ENCODE measurements at regions not wholly inside any gene's neighbourhood (a gene's known extent, or its start where the extent isn't known, plus 50 kb on each side); places are given as distances from the start of the nearest gene placed in this dataset.

DNA sequence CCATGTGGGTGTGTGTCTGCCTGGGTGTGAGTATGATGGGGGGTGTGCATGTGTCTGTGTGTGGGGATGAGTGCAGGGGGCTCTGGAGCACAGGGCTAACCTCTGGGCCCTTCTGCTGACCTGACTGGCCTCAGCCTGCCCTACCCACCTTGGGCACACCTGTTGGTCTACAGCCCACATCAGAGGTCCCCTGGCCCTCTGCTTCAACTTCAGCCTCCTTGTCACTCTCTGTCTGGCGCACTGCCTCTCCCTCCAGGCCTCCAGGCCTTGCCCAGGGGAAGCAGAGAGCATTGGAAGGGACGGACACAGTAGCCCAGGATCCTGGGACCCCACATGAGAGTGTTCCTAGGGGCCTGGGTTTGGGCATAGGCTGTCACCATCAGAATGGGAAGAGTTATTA lies 115.4 kb downstream of the EFNB1 start:
- DNase-seq, result no peak

DNA sequence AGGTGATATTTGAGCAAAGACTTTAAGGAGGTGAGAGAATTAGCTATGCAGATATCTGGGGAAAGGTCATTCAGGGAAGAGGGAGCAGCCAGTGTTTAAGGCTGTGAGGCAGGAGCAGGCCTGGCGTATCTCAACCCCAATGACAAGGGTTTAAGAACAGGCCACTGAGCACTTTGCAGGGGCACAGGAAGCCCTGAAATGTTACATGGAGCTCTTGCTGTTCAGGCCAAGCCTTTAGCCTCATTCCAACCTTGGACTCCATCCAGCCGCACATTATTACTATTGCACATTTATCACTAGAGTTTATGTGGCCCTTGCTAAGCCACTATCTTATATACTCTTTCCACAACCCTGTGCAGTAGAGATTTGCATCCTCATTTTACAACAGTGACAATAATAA lies 114.0 kb downstream of the EFNB1 start:
- DNase-seq, result no peak

DNA sequence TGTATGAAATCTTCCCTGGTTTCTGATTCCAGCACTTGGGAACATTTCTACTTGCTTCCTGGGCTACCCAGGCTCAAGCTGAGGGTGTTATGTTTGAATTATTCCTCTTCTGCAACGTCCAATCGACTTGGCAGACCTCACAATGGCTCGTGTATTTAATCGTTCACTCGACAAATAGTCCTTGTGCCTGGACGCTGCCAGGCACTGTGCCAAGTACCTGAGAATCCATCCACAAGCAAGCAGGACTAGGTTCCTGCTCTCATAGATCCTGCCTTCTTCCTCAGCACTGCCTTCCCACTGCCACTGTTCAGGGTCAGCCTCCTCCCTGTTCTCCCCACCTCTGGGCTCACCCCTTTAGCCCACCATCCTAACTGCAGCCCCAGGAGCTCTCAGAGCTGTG lies 113.3 kb downstream of the EFNB1 start:
- peak in 1 of 2 experiments; percentile 7 for DNase-seq

DNA sequence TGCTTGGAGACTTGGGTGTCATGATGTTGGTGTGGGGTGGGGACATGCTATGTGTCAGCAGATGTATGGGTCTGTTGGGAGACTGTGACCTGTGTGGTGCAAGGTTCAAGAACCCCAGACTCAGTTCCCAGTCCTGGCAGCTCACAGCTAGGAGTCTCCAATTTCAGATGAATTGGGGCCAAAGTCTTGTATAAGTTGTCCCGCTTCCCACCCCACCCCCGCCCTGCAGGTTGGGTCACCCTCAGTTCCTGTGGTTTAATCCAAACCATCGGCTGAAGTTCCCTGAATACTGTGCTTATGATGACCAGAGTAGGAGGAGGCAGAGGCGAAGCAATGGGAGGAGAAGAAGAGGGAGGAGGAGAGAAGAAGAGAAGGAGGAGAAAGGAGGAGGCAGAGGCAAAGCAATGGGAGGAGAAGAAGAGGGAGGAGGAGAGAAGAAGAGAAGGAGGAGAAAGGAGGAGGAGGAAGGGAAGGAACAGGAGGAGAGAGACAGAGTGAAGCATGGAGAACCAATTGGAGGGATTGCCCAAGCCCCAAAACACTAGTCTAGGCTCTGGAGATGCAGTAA lies 112.6 kb downstream of the EFNB1 start:
- DNase-seq, result no peak

DNA sequence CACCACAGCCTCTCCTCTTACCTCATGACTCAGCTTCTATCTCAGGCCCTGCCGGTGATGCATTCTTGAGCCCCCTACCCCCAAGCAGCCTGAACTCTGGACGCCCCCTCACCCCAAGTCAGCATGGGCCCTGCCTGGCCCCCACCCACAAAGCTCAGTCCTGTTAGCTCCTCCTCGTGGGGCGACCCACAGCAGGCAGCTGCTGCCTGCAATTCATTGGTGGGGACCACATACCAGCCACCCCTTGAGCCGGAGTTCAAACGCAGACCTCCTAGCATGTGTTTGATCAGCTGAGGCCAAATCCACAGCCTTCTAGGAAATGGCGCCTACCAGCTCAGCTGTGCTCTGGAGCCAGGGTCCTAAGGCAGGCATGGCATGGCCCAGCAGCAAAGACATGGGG lies 111.8 kb downstream of the EFNB1 start:
- no peak for DNase-seq

DNA sequence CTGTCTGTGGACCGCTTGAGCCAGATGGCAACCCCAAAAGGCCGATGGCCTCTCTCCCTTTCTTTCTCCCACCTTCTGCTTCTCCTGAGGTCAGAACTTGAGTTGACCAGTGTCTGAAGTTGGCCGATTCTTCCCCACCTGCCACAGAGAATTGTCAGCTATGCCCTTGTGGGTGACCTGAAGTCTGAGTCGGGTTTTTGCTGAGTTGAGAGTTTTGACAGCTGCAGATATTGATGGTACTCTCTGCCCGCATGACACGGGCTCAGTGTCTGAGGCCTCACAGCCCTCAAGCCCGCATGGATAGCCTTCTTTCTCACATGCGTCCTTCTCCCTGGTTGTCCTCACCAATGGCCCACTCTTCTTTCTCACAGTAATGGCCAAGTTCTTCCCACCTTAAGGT lies 111.0 kb downstream of the EFNB1 start:
- DNase-seq, result peak in 1 of 2 experiments; percentile 6

DNA sequence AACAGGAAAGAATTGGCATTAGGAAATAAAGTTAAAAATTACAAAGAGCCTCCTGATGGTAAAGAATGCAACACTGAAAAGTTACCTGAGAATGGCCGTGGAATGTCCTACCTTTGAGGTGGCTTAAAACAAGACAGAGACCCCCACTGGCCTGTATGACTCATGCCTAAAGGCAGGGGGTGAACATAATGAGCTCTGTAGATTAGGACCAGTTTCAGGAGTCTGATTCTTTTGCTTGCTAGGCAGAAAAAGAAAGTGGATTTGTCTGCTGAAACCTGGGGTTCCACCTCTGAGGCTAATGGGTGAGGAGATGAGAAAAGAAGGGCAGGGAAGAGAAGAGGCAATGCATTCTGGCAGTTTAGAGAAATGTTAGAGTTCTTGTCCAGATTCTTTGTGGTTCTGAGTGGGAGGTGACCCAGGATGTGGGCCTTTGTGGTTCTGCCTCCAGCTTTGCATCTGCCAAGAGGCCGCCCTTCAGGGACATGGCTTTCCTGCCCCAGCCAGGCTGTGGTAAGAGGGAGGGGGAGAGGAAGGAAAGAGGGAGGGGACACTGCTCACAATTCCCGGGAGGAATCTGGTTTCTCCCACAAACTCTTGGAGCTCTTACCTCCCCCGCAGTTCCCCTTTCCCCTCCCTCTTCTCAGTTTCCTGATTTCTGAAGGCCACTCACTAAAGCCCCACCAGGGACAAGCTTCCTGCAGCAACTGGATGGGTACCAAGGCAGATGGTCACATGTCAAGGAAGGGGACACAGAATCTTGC lies 109.6 kb downstream of the EFNB1 start:
- peak in 1 of 2 experiments; percentile 8 for DNase-seq

DNA sequence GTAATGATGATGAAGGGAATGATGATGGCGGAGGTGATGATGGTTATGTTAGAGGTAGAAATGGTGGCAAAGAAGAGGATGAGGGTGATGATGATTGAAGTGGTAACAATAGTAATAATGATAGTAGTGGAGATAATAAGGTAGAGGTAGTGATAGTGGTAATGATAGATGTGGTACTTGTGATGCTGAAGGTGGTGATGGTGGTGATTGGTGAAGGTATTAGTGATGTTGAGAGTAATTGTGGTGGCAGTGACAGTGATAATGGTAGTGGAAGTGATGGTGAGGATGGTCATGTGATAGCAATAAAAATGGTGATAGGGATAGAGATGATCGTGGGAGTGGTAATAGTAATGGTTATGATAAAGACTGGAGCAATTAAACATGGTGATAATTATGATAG lies 108.8 kb downstream of the EFNB1 start:
- DNase-seq, result no peak

DNA sequence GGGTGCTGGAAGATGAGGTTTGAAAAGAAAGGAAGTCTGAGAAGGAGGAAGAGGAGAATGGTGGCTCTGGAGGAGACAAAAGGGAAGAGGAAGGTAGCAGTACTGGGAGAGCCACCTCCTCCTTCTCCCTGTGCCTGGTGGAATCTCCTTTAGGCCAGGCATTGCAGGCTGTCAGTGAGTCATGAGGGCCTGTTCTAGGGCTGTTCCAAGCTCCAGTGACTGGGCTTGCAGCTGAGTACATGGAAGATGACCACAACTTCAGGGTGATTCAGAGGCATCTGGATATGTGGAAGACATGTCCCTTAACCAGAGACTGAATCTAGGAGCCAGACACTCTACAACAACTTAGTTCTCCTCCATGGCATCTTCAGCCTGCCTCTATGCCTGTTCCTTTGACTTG lies 107.8 kb downstream of the EFNB1 start:
- DNase-seq, result no peak

DNA sequence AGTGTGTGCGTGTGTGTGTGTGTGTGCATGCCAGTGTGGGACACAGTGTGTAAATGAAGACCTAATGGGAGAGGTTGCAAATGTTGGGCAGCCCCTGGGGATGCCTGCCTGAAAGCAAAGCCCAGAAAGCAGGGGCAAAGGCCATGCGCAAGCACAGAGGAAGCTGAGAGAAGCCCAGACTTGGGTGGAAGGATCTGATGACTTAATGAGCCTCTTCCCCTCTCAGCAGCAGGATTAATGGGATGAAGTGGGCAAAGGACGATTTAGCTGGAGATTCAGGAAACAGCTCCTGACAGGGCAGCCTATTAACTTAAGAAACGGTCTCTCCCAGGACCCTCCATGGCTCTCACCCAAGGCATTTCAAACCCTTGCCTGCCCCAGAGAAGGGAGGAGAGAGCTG lies 107.3 kb downstream of the EFNB1 start:
- DNase-seq, result no peak

DNA sequence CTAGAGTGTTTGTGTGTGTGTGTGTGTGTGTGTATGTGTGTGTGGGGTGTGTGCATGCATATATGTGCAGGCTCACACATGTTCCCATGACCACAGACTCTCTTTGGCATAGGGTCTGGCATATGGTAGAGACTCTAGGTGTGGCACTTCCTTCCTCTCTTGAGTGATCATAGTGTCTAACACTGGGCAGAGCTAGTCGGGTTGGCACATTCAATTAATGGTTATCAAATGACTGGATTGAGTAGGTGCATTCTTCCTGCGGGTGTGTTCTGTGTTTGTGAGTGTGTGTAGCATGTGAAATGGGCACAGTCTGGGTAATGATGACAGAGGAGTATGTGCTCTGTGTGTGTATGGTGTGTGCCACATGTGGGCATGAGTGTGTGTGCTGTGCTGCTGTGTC lies 106.5 kb downstream of the EFNB1 start:
- no peak for DNase-seq

DNA sequence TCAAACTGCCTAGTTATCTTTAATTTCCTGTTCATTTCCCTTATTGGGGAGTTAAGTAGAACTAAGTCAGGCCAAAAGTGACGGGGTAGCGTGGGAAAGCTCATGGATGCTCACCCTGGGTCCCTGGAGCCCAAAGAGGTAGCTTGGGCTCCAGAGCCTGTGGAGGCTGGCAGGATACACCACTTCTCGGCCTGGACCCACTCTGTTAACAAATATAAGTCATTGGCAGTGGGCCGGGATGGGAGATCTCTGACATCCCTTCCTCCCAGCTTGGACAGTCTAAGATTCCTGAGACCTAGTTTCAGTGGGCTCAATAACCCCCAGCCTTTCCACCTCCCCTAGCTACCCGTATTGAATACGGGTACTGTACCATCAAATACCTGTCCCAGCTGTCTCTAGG lies 106.1 kb downstream of the EFNB1 start:
- DNase-seq, result no peak

DNA sequence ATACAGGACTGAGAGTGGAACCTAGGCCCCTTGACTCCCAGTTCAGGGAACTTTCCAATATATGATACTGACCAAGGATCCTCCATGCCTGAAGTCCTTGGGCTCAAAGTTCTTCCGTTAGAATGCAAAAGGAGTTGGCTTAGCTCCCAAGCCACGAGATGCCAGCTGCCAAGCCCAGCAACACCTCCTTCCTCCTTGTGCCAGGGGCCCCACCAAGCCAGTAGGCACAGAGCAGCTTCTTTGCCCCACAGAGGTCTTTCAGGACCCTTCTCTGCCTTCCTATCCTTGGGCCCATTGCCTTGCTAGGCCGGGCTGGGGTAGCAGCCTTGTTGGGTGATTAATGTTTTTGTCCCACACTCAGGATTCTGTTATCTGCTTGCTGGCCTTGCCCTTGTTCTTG lies 105.6 kb downstream of the EFNB1 start:
- no peak for DNase-seq

DNA sequence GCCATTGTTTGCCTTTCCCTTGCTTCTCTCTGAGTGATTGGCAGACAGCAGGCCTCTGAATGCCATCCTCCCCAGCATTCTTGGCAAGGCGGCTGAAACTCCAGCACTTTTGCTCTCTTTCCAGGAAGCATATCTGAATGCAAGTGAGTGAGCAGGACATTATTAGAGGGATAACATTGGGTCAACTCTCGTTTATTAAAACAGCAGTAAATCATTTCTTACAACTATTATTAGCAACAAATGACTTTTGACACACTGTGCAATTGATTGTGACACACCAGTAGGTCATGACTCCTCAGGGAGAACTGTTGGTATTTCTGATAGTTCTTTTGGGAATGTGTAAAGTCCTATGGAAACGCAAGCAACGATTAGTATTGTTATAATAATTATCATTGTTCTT lies 103.8 kb downstream of the EFNB1 start:
- DNase-seq, result no peak

DNA sequence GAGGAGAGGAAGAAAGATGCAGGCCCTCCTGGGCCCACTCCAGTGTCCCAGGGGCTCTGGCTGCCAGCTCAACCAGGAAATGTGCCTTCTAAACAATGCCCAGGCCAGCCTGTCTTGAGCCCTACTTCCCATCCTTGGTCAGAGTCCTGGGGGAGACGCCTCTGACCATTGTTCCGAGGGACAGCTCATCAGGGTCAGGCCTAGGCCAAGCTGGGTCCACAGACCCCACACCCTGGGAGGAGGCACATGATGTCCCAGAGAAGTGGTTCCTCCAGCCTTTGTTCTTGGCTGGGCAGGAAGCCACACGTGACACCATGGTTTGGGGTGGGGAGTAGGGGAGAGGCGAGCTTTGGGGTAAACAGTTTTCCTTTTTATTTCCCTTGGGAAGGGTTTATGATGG lies 102.5 kb downstream of the EFNB1 start:
- DNase-seq, result no peak

DNA sequence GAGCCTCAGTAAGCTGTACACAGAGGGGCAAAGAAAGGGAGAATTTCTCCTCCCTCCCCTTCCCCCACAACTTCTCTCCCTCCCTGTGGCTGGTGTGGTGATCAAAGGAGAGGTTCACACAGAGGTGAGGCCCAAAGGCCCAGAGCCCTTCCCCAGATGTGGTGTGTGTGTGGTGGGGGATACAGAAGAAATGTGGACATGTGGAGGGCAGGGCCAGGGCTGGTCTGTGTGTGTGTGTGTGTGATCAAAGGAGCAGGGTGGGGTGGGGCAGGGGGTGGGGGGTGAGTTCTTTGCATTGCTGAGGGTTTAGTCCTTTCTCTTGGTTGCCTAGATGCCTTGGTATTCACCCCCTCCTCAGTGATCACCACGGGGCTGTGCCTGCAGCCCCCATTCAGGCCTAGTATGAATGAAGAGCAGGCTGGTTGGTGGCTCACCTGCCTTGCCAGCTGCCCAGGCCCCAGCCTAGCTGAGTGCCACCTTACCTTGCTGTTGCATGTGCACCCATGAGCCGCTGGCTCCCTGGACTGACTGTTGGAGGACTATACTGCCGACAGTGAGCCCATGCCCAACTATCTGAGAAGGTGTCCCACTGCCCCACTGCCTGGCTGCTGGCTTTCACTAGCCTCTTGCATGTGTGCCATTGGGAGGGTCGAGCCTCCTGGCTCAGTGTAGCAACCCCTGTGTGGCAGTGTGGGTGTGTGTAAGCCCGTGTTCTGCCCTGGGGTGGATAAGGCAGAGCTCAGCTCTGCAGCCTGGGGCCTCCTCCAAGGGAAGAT lies 101.9 kb downstream of the EFNB1 start:
- DNase-seq, result no peak

DNA sequence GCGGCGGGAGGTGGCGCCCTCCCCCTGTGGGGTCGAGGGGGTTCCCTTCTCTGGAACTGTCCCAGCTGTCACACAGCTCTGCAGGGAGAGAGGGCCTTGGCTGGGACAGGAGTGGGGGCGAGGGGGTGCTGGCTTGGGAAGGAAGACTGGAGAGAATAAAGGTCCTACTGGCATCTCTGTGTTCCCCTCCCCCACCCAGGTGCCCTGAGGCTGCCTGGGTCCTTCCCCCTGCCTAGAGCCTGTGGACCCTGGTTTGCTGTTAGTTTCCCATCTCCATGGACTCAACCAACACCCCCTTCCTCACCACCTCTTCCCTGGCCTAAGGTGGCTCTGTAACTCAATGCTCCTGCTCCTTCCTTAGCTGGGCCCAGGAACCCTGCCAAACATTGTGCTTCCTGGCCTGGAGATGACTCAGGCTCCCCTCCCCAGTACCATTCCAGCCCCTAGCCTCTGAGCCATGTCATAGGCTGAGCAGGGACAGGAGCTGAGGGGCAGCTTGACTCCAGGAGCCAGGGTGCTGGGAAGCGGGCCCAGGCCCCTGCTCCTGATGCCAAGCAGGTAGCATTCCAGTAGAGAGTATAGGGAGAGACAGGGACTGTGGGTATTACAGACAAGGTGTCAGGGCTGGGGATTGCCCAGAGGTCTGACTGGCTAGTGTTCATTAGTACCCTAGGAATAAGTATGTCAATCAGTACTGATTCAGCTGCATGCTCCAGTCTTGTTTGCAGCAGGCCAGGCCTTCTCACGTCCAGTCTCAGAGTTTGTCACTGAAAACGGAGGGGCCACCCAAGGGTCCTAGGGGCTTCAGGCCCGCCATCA lies 100.7 kb downstream of the EFNB1 start:
- no peak for DNase-seq

DNA sequence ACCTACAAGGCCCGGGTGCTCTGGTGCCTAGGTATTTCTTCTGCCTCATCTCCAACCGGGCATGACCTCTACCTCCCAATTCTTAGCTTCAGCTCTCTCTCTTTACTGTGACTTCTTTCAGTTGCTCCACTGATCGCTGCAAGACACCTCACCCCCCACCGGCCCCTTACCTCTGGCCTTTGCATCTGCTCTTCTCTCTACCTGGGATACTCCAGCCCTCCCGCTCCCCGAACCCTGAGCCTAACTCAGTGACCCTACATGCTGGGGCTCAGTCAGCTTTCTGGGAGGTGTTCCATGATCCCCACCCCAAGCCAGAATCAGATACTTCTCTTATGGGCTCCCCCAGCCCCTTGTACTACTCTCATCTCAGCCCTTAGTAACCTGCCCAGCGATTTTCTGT lies 99.6 kb downstream of the EFNB1 start:
- no peak for DNase-seq

DNA sequence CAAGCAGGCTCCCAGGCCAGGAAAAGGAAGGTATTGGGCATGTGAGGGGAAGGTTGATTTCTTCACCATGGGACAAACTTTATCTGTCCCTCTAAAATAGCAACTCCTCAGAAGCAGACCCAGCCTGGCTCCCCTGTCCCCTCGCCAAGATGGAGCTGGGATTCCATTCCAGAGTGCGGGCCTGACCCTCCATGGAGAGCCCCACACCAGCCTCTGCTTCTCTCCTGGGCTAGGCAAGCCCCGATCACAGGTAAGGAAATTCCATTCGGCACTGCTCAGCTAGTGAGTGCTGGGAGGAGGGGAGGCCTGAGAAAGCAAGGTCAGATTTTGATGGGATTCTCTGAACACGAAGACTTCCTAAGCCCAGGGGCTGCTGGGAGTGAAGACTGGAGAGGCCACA lies 98.4 kb downstream of the EFNB1 start:
- no peak for DNase-seq

DNA sequence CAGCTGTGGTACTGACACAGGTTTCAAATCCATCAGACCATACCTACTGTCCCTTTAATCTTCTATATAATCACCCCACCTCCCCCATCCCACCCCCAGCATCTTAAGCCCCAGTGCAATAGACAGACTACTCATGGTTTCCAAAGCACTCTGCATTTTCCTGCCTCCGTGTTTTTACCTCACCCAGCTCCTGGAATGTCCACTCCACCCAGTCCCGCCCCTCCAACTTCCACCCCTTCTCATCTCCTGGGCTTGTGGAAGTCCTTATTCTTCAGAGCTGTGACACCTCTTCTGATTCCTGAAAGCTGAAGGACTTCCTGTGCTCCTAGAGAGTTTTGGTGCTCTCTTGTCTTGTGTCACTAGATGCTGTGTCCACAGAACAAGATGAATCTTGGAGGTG lies 94.3 kb downstream of the EFNB1 start:
- DNase-seq, result no peak

DNA sequence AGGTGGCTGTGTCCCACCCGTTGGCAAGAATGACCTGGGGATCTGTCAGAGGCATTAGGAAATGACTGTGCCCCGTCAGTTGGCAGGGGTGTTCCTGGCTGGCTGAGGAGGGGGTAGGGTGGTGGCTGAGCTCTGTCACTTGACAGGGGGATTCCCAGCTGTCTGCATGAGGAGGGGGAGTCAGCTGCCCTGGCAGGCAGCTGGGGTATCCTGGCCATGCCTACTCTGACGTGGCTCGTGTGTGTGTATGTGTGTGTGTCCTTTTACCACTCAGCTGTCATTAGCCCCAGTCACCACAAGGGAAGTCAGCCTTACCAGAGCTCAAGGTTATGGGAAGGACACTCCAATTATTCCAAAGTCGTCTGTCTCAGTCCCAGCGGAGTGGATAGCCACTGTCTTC lies 93.2 kb downstream of the EFNB1 start:
- no peak for DNase-seq

DNA sequence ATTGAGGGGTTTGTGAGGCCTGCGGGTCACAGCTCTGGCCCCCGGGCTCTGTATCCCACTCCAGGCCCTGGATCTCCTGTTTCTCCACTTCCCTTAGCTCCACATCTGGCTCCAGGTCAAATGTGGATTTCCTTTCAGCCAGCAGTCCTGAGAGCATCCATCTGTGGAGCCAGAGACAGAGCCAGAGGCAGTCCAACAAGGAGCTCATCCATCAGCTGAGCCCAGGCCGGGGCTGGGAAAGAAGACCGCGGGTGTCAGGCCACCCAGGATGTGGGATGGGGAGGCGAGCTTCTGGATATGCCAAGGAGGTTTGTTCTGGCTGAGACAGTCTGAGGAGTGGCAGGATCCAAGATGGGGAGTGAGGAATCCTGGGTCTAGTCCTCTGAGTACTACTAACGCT lies 91.7 kb downstream of the EFNB1 start:
- DNase-seq, result no peak

DNA sequence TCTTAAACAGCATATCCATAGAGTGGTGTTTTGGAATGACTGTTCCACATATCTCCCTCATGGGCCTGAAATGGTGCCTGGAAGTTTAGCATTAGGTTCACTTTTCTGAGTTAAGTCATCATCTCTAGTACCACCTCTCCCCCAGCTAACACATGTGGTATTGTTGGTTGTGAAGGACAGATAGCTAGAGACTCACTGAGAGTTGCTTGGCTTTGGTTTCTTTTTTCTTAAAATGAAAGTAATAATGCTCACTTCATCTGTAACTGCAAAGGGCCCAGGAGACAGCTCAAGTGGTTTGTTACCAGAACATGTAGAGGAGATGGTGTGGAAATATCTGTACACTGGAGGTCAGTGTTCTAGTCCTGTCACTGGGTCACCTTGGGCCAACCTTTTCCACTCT lies 90.9 kb downstream of the EFNB1 start:
- DNase-seq, result no peak

Data from activated T-cell treated with anti-CD3 and anti-CD28 coated beads, Interleukin-2, amount 50 U/mL, for 48 hours (primary cell).